GM18868 (cell line): ENCODE measurements at regions not wholly inside any gene's neighbourhood (a gene's known extent, or its start where the extent isn't known, plus 50 kb on each side); places are given as distances from the start of the nearest gene placed in this dataset.

ENCODE experiments used
- ATAC-seq: cut with Tn5 transposase; IDR thresholded peaks from one replicate; pipeline ENCODE4 v1.9.1; 2021; ENCODE audit warnings: mild to moderate bottlenecking, moderate library complexity; ENCODE audit not compliant: unreplicated experiment

DNA sequence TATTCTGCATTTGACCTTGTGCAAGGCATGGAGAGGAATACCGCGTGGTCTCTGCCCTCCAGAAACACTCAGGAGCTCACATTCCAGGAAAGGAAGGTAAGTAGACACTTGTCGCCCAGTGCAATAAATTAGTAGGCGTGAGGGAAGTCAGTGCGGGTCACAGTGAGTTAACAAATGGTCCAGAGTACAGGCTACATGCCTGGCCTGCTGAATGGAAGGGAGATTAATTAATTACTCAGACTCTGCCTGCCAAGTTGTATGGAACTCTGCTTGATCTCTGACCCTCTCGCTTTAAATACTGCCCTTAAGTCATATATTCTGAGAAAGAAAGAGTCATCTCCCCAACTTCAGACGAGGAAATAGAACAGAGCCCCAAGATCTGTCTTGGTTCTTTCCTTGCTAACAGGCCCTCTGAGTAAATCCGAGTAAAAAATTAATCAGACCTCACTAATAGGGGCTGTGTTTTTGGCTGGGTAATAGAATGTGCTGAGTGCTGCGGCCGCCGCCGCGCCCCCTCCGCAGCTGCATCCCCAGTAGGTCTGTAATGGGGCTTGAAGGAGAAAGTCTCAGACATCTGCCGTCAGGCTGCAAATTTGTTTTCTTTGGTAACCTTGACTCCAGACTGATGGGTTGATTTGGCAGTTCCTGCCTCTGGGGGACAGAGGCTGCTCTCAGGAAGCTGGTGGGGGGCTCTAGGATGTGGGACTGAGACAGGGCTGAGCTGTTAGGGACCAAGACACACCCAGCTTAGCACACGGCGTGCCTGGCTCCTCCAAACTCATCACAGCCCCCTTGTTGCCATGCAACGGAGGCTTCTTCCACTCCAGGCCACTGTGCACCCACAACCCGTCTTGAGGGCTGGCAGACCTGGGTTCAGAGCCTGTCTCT is 144.4 kb downstream of the NSG2 start:
- no peak for ATAC-seq

DNA sequence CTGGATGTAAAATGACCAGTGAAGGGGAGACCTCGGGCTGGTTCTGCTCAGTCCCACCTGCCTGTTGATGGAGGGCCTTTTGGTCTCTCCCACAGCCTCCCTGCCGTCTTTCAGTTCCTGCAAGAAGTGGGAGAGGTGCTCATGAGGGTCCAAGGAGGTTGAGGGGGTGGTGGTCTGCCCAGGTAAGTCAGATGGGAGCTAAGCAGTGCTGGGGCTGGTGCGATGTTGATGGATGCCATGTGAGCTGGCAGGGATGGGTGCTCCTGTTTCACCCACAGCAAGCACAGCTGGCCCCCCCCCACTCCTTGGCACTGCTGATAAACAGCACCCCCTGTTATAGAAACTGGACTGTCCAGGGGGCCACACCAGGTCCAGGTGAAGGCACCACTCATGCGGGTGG is 145.6 kb downstream of the NSG2 start:
- ATAC-seq, result no peak

DNA sequence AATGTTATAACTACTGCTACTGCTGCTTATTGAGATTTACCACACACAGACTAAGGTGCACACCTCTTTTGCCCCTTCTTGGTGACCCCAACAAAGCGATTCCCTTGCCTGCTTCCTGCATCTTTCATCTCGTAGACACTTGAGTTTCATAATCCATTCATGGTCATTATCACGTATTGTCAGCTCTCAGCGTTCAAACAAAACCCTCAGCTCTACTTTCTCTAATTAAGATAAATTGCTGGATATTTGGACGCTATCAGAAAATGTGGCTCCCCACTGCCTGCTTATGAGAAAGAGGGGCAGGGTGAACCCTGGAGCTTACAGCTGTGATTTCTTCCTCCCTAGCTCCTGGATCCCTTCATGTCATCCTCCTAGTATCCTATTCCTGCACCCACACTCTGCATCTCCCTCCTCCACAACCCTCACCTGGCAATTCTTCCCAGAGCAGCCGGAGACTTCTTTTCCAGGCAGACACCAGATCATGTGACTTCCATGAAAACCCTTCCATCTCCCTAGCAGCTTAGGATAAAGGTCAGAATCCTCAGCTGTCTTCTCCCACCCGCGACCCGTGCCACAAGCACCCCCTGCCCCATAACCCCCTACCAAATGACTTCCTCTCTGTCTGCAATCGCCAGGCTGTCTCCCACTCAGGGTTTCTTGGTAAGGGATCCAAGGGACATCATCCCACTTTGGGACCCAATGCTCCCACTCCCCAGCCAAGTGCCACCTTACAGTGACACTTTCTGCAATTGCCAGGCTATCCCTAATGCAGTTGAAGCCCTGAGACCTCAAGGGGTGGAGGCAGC is 146.5 kb downstream of the NSG2 start:
- no peak for ATAC-seq

DNA sequence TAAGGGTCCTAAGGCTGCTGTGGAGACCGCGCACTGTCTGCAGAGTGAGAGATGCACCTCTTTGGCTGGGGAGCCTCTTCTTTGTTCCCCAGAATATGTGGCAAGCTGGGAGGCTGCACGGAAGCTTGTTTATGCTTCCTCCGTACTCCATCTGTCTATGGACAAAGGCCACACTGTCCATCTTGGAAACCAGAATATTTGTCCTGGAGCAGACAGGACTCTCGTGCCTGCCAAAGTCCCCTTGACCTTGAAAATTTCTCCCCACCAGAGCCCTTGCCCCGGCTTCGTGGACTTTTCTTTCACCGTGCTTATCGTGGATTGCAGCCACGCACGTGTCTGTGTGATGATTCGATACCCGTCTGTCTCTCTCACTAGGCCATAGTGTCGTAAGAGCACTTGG is 147.4 kb downstream of the NSG2 start:
- no peak for ATAC-seq

DNA sequence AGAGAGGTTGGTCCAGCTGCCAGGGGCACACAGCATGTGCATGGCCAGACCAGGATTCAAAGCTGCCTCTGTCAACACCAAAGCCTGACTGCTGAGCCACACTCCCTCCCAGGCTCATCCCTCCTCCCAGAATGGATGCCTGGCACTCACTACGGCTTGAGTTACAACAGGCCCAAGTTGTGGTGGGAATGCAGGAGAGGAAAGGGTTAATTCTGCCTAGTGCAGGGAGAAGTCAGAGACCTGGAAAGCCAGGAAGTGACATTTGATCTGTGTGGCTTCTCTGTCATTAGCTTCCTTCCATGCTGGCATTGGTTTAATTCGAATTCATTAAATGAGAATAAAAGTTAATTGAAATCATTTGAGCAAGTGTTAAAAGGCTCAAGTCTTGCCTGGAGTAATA is 150.0 kb downstream of the NSG2 start:
- ATAC-seq, result no peak

DNA sequence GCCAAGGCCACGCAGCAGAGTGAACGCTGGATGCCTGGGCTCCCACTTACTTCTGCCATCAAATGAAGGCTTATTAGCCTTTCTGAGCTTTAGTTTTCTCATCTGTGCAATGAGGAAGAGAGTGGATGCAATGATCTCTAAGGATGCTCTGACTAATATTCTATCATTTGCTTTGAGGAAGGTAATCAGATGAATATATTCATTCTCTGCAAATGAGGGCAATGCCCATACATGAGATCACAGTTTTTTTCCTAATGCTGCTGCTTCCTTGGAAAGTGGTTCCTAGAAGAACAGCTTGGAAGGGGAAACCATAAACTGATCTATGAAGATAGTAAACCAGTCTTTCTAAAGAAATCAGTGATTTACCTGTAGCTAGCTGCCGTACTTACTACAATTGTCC is 152.4 kb downstream of the NSG2 start:
- ATAC-seq, result no peak

DNA sequence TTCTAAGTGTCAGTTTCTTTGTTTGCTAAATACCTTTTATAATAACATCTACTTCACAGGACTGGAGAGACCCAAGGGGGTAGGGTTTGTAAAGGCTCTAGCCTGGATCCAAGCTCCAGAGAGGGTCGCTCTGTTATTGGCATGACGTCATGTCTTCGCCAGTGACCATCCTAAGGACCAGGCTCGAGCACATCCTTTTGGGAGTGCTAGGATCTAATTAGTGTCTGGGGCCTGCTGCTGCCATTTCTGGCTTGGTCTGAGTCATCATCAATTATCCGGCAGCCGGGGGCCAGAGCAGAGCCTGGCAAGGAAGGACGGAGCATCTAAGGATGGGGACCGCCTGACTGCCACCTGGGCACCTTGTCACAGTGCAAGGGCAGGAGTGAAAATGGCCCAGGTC is 153.0 kb downstream of the NSG2 start:
- no peak for ATAC-seq

DNA sequence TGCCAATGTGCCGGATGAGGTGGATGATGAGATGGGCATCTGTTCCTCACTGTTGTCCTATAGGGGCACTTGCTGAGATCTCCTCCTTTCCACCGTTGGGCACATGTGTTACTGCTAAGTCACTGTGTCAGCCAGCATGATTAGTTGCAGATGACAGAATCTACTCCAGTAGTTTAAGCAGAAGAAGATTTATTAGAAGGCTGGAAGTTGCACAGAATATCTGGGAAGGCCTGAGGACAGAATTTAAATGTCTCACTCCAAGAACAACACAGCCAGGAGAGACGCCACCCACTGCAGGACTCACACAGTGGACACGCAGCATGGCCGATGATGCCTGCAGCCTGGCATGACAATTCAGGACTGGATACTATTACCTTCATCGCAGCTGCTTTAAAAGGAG is 157.5 kb downstream of the NSG2 start:
- ATAC-seq, result no peak

DNA sequence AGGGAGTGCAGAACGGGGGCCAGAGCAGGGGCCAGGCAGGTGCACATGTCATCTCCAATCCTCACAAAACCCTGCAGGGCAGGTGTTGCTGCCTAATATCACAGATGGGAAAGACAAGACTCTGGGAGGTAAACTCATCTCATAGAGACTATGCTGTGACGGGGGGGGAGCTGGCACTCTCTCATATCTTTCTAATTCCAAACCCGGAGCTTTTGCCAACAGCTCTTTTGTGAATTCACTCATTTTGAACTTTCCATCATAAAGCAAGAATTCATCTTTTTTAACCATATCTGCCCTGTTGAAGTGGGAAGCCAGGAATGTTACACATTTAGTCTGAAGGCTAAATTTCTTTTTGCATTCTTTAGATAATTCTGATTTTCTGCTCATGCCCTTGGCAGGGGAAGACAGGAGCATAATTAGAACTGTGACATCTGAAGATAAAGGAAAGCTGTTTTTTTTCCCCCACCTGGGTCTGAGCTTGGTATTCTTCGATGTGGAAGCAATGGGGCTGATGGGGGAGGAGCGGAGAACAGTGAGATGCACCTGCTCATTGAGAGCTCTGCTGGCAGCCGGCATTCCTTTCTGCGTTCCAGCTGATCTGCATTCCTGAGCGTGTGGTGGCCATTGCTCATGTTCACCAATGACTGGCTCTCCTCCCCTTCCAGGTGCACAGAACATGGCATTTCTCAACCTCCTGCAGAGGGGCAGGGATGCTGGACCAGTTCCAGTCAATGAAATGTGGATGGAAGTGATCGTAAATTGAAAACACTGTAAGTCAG is 159.2 kb downstream of the NSG2 start:
- ATAC-seq, result no peak

DNA sequence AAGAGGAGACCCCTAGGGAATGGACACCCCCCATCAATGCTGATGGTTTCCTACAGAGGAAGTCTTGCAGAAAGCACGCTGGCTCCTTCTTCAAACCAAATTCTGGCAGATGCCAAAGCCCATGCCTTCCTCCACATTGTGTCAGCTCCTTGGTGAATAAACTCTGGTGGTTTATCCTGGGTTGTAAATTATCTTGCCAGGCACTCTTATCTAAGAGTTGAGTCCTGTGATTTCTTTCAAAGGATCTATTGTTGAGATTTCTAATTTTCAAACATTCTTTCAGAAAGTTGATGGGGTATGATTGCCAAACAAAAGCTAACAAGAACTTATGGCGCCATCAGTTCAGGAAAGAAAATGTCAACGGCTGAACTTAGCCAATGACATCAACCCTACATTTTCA is 160.4 kb downstream of the NSG2 start:
- ATAC-seq, result no peak

DNA sequence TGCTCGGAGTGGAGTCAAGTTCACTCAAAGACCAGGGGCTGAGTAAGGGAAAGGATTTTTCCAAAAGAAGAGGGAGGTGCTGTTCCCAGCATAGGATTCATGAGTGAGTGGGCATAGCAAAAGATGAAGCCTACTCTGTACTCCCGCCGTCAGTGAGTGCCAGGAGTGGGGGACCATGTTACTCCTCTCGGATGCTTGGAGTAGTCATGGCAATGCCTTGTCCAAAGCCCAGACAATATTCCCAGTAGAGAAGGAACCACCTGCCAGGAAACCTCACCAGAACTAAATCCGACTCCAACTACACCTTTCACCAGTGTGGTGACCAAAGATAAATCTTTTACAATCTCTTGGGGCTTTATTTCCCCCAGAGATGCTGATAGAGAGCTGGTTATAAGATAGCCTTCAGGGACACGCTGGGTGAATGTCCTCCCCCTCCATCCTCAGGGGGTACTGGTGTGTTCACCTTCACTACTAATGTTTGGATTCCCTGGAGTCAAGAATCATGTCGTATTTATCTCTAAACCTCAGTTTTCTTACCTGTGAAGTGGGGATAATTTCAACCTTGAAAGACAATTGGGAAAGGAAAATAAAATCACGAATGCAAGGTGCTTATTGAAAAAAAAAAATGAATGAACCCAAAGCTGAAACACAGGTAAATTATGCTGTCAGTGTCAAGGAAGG is 165.2 kb downstream of the NSG2 start:
- ATAC-seq, result no peak

DNA sequence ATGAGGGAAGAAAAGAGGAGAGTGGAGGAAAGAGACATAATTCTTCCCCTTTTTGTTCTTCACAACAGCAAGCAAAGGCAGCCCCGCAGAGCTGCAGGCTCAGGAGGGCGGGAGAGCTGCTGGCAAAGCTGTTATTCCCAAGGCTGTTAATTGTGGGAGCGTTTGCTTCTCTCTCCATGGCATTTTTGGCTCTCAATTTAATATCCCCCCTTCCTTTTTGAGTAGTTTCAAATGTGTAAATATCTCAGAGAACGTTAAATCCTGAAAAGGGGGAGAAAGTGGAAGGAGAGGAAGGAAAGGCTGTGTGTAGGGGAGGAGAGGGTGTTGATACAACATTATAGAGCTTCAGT is 165.7 kb downstream of the NSG2 start:
- no peak for ATAC-seq

DNA sequence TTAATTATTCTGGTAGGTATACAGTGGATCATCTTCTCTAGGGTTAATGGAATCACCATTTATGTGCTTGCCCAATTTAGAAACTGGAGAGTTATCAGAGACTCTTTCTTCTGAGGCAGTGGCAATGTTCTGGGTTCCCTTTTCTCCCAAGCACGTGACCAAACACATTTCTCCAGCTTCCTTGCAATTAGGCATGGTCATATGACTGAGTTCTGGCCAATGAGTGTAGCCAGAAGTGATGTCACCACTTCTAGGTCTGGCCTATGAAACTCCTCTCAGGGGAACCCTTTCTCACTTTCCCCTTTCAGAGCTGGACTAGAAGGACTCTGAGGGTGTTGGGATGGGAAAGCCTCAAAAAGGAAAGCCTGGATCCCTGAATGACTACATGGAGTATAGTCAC is 172.0 kb downstream of the NSG2 start:
- ATAC-seq, result no peak

DNA sequence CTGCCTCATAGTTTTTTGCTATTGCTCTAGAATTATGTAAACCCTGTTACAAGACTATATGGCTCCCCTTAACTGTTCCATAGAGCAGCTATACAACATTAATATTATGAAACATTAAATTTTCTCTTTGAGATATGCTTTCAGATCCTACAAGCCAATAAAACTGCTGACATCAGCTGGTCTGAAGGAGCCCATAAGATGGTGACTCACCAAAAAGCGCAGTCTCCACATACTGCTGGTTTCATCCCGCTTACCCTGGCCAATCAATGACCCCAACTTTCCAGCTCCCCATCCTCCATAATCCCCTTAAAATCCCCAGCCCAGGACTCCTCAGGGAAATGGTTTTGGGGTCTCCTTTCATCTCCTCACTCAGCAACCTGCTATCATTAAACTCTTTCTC is 172.7 kb downstream of the NSG2 start:
- ATAC-seq, result no peak

DNA sequence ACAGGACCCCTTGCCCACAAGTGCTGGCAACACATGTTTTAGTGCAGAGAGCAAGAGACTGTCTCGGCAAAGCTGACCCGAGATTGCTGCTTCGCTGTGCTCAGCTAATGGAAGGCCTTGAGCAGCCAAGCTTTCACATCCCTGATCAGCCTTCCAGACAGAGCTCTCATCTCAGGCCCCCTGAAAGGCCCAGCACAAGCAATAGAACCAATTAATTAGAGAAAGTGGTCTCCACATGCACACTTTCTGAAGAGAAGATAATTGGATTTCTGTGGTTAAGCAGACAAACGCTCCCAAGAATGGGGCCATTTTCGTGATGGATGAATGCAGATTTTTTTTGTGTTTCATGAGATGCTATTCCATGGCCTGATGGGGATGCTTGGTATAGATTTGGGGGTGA is 174.9 kb downstream of the NSG2 start:
- no peak for ATAC-seq

DNA sequence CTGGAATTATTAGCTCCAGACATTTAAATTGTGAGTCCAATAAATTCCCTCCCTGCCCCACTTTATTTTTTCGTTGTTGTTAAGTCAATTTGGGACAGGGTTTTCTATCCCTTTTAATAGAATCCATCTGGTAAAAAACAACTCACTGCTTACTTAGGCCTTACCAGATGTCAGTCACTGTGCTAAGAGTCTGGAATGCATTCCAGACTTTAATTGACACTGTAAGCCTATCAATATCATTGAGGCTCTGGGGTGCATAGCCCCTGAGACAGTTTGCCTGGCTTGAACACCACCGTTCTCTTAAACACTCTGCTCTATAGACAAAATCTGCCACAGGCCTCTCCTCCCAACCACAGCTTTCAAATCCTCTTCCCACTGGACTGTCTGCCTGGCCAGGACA is 175.9 kb downstream of the NSG2 start:
- ATAC-seq, result no peak

DNA sequence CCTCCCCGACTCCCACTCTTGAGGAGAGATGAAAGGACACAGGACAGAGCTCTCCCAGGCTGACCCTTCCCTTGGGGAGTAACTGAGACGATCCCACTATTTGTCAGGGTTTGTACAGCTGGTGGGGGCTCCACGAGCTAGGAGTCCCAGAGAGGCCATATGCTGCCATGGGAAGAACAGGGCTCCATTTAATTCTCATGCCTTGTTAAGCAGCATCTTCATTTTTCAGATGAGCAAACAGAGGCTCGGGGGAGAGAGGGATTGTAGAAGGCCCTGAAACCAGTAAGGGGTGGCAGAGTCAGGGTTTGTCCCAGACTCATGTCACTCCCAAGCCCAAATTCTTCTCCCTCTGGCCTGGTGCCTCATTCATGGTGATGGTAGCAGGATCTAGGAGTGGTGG is 176.4 kb downstream of the NSG2 start:
- no peak for ATAC-seq

DNA sequence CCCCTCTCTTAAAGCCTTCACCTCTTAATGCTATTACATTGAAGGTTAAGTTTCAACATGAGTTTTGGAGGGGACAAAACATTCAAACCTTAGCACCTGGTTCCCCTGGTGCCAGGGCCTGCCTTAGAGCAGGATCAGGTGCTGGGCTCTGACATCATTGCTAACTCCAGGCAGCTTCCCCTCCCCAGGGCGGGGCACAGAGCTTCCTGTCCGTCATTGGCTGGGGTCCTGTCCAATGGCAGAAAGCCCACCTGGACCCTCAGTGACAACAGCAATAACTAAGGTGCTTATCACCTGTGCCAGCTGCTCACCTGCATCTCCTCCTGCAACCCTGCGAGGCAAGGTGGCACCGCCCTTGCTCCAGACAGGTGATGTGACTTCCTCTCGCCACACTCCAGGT is 177.4 kb downstream of the NSG2 start:
- ATAC-seq, result no peak

DNA sequence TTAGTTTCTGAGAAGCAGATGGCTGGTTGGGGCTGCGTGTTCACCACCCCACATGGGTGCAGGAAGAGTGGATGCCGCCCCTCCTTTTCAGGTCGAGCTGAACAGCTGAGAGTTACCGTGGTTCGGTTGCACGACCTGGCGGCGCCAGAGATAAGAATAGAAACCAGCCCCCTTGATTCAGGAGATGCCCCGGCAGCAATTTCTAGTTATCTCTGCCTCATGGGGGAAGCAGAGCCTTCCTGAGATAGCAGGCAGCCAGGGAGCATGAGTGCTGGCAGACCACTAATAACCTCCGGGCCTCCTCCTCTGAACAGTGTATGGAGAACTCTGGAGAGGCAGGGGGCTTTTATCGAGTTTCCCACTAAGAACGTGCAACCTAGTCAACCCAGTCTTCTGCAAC is 177.8 kb downstream of the NSG2 start:
- ATAC-seq, result no peak

DNA sequence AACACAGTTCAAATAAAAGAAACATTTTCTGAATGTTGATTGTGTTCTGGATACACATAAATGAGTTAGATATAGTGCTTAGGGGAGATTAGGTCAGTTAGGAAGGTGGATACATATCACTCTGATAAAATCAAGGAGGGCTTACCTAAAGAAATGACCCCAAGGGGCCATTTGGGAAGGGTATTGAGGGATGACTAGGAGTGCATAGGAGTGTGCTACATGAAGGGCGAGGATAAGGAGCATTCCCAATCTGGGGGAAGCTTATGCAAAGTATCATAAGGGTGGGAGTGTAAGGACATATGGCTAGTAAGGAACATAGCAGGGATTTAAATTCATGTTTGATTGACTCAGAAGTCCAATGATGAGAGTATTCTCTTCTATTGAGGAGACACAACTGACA is 183.6 kb downstream of the NSG2 start:
- ATAC-seq, result no peak
